Stimulated activated CD4-positive, alpha-beta T cell treated with anti-CD3 and anti-CD28 coated beads, Interleukin-4, amount 100 ng/mL, for 24 hours (primary cell): ENCODE measurements at regions not wholly inside any gene's neighbourhood (a gene's known extent, or its start where the extent isn't known, plus 50 kb on each side); places are given as distances from the start of the nearest gene placed in this dataset.
"Not testable (repeated sequence)": the region's sequence is repeated elsewhere in the genome, so short reads cannot be mapped to it uniquely, and the experiment has no call there.

Source experiments
- DNase-seq: peaks from one replicate; pipeline ENCODE4 v3.0.0-alpha.2; 2020

DNA sequence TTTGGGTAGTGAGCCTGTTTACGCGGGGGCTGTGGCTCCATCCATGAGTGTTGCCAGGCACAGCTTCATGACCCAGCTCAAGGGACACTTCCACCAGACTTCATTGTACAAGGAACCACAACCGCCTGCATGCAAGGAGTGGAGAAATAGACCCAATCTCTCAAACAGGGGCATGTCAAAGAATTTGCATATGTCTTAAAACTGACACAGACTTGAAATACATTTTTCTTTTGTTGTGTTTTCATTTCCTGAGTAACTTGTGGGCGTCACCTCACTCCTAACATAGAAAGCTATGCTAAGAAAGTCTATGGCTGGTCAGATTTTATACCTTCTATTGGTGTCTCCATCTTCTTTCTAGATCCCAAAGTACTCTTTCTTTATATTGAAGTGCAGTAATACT lies 266.2 kb upstream of the RNF32 start:
- DNase-seq, result no peak

DNA sequence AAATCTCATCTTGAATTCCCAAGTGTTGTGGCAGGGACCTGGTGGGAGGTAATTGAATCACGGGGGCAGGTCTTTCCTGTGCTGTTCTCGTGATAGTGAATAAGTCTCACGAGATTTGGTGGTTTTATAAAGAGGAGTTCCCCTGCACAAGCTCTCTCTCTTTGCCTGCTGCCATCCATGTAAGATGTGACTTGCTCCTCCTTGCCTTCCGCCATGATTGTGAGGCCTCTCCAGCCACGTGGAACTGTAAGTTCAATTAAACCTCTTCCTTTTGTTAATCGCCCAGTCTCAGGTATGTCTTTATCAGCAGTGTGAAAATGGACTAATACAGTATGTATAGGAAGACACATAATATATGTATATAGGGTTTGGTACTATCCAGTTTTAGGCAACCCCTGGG lies 270.6 kb upstream of the RNF32 start:
- not testable (repeated sequence) for DNase-seq

- no peak for DNase-seq
Observed at GRCh38 chr7:156368053-156368843, 272.3 kb upstream of the RNF32 start.

GRCh38 chr7:156363751-156364150 lies 276.8 kb upstream of the RNF32 start:
- no peak for DNase-seq

GRCh38 chr7:156360835-156361234 lies 279.7 kb upstream of the RNF32 start:
- DNase-seq, result no peak

DNA sequence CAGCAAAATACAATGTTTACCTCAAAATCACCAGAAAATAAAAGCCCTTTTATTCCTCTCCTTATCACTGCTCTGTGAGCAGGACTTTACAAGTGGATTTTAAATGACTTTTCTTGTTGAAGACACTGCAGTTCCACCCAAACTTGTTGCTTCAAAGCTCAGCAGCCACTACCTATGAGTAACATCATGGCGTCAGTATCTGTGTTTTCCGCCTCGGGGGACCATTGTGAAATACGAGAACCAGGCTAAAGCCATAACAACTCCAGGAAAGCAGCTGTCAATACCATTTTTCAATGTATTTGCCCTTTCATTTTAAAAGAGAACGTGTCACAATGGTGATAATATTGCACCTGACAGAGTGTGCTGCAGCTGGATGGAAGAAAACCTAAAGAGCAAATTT lies 284.0 kb upstream of the RNF32 start:
- DNase-seq, result no peak

DNA sequence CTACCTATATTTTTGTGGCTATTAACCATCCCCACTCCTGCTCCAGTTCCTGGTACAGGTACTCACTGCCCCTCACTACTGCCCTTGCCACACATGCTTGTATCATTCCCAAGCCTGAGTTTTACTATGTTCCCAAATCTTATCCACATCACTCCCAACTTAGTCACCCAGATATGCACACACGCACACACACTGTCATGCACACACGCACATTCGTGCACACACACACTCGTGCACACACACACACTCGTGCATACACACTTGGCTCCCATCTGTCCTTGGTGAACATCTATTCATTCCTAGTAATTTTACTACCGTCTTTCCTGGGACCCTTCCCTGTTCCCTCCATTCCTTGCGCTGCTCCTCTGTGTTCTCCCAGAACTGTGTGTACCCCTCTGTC lies 287.2 kb upstream of the RNF32 start:
- DNase-seq, result no peak

DNA sequence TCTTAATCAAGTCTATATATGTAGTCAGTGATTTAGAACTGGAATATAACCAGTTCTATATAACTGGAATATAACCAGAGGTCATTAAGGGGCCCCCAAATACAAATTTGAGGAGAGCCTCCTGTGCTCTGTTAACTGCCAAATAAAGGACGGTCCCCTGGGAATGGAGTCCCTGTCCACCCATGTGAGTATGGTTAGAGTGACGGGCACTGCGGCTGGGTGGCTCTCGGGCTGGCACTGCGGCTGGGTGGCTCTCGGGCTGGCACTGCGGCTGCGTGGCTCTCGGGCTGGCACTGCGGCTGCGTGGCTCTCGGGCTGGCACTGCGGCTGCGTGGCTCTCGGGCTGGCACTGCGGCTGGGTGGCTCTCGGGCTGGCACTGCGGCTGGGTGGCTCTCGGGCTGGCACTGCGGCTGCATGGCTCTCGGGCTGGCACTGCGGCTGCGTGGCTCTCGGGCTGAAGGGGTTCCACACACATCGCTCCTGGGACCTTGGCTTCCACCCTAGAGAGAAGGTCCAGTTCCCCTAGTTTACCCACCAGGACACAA lies 292.8 kb upstream of the RNF32 start:
- DNase-seq, result not testable (repeated sequence)

- no peak for DNase-seq
Observed at GRCh38 chr7:156347132-156347531, 293.4 kb upstream of the RNF32 start.

DNA sequence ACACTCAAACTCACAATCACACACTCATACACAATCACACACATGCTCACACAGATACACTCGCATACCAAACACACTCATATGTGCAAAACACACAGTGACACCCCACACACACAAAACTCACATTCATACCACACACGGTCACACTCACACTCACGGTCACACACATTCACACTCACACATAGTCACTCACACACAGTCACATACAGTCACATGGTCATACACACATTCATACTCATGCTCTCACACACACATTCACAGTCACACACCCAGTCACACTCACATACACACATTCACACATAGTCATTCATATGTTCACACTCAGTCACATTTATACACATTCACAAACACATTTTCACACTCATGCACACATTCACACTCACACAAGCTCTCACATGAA lies 296.0 kb upstream of the RNF32 start:
- no peak for DNase-seq

DNA sequence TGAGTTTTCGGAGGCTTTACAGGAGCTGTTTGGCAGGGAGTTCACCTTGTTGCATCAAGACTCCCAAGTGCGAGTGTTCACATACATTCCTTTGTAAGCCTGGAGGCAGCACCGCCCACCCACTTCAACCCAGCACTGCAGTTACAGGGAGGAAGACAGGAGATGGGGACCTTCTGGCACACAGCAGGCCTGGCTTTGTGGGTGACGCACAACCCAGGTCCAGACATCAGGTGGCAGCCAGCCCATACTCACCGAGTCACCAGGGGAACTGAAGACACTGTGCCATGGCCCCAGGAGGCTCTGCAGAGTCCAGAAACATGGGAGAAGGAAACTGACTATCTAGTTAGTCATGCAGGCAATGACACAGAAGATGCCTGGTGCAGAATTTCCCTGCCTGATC lies 305.9 kb upstream of the RNF32 start:
- no peak for DNase-seq

DNA sequence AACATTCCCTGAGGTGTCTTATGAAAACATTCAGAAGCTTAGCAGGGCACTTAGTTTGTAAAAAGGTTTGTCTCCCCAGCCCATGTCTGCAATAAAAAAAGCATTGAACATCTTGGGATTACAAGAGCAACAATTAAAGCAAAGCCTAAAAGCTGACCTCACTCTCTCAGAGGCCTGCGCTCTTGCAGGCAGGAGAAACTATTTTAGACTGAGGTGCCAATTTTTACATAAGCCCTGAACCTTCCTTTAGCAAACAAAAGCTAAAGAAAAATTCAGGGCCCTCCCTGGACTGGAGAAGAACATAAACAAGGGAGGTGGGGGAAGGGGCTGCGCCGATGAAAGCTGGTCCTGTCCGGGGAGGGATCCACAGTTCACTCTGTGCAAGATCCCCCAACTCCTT lies 312.7 kb upstream of the RNF32 start:
- DNase-seq, result no peak

DNA sequence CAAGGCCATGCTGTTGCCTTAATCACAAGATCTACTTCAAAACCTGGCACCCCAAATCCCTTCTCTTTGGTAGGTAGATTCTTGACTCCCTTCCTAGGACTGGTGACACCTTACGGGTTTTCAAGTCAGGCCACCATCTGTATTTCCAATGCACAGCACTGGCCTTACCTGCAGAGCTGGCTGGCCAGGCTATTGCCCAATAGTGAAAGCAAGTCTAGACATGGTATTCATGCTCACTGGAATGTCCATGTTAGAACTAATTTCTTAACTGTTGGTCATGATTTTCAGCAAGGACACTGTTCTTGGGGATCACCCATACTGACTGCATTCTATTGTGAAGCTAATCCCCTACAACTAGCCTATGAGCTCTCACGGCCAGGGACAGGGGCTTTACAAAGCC lies 313.1 kb upstream of the RNF32 start:
- no peak for DNase-seq

GRCh38 chr7:156324201-156324600 lies 316.4 kb upstream of the RNF32 start:
- no peak for DNase-seq

- DNase-seq, result not testable (repeated sequence)
Observed at GRCh38 chr7:156321430-156321829, 319.1 kb upstream of the RNF32 start.

DNA sequence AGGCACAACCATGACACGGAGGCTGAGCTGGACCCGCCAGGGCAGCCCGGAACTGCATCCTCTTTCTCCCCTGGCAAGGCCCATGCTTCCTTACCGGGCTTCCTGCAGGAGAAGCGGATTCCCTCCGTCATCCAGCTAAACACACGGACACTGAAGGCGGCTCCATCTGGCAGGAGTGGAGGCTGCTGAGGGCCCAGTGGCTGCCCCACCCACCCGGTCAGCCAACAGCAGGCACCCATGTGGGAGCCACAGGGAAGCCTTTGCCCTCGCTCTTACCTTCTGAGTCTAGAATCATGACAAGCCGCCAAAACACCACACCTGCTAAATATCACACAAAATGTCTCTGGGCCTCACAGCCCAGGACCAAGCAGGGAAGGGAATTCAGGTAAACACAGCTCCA lies 321.6 kb upstream of the RNF32 start:
- no peak for DNase-seq

DNA sequence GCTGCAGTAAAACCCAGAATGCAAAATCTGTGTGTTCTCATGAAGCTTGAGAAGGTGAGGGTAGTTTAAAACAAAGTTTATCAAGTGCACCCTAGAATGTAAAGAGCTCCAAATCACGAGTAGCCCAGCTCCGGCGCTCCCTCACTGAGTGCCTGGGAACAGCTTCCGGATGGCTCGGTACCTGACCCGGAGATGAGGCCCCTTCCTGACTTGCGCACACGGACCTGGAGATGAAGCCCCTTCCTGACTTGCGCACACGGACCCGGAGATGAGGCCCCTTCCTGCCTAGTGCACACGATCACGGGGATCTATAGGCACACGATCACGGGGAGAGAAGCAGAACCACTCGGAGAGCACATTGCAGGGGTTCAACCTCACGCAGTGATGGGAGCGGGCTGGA lies 322.1 kb upstream of the RNF32 start:
- no peak for DNase-seq

GRCh38 chr7:156309016-156309620 lies 331.5 kb upstream of the RNF32 start:
- no peak for DNase-seq

- no peak for DNase-seq
Observed at GRCh38 chr7:156307193-156307592, 333.4 kb upstream of the RNF32 start.

DNA sequence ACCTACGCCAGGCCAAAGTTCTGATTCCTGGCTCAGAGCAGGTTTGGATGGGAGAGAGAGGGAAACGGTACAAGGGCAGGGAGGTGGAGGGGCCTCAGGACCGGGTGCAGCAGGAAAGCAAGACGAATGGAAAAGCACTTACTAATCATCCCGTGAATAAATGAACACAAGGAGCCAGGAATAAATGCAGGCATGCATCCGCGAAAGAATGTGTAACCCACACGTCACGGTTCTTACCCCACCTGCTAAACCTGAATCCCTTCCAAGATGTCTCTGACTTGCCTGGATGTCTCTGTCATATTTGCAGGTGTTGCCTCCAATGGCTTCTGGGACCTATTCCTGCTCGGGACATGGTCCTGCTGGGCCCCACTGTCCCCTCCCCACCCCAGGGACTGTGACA lies 335.2 kb upstream of the RNF32 start:
- DNase-seq, result no peak

- DNase-seq, result no peak
Observed at GRCh38 chr7:156282816-156283215, 357.8 kb upstream of the RNF32 start.

GRCh38 chr7:156279635-156280034 lies 360.9 kb upstream of the RNF32 start:
- no peak for DNase-seq

DNA sequence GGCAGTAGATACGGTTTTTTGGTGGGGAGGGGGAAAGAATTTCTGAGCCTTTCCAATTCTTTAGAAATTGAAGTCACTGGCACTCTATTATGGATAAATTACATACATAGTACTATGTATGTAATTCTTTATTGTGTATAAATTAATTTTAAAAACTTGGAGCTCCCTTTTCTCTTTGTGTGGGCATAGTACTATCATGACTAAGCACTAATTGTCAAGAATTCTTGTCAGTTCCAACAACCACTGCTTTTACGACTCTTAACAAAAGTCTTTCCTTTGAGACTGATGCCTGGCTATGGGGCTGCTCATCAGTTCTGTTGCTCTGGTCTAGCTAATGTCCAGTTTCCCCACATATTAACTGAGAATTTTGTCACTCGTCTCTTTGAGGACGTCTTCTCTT lies 365.3 kb upstream of the RNF32 start:
- DNase-seq, result no peak

GRCh38 chr7:156274557-156274956 lies 366.0 kb upstream of the RNF32 start:
- no peak for DNase-seq

DNA sequence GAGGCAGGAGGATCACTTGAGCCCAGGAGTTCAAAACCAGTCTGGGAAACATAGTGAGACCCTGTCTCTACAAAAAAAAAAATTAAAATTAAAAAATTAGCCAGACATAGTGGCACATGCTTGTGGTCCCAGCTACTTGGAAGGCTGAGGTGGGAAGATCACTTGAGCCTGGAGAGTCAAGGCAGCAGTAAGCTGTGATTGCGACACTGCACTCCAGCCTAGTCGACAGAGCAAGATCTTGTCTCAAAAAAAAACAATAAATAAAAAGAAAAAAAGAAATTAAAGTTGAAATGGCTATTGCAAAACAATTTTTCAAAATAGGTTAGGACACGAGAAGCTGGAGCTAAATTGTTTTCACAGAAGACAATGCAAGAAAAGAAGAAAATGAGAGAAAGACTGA lies 379.0 kb upstream of the RNF32 start:
- DNase-seq, result no peak
